ENCODE measurements at regions not wholly inside any gene's neighbourhood (a gene's known extent, or its start where the extent isn't known, plus 50 kb on each side); places are given as distances from the start of the nearest gene placed in this dataset.
"Not testable (repeated sequence)": the region's sequence is repeated elsewhere in the genome, so short reads cannot be mapped to it uniquely, and the experiment has no call there.

DNA sequence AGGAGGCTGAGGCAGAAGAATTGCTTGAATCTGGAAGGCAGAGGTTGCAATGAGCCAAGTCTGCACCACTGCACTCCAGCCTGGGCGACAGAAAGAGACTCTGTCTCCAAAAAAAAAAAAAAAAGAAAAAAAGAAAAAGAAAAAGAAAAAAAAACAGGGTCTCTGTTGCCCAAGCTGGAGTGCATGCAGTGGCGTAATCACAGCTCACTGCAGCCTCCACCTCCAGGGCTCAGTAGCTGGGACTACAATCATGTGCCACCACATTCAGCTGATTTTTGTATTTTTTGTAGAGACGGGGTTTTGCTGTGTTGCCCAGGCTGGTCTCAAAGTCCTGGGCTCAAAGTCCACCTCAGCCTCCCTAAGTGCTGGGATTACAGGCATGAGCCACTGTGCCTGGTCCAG lies 94.0 kb upstream of the SERTAD2 start:
- TF ChIP-seq, protein P1, sequence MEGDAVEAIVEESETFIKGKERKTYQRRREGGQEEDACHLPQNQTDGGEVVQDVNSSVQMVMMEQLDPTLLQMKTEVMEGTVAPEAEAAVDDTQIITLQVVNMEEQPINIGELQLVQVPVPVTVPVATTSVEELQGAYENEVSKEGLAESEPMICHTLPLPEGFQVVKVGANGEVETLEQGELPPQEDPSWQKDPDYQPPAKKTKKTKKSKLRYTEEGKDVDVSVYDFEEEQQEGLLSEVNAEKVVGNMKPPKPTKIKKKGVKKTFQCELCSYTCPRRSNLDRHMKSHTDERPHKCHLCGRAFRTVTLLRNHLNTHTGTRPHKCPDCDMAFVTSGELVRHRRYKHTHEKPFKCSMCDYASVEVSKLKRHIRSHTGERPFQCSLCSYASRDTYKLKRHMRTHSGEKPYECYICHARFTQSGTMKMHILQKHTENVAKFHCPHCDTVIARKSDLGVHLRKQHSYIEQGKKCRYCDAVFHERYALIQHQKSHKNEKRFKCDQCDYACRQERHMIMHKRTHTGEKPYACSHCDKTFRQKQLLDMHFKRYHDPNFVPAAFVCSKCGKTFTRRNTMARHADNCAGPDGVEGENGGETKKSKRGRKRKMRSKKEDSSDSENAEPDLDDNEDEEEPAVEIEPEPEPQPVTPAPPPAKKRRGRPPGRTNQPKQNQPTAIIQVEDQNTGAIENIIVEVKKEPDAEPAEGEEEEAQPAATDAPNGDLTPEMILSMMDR (IDR thresholded peaks at IDR 0.05) = not testable (repeated sequence)
- TF ChIP-seq EP300 (IDR thresholded peaks at IDR 0.05) = not testable (repeated sequence)

All from sigmoid colon (tissue), 4 donors.